ENCODE measurements at regions not wholly inside any gene's neighbourhood (a gene's known extent, or its start where the extent isn't known, plus 50 kb on each side); places are given as distances from the start of the nearest gene placed in this dataset.

DNA sequence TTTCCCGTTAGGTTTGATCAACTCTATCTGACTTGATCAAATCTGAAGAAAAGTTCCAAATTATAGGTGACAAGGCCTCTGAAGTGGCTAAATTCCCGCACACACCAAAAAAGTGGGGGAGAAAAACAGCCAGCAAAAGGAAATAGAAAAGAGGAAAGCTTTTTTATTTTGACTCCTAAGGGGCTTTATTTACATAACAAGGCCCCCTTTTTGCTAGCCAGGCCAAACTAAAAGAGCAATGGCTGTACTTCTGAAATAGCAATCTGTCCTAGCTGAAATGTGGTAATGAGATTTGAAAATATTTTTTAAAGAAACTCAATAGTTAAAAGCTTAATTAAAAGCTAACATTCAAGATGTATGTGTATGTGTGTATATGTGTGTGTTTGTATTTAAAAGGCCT is 311.5 kb upstream of the POGK start:
- TF ChIP-seq, protein P1, sequence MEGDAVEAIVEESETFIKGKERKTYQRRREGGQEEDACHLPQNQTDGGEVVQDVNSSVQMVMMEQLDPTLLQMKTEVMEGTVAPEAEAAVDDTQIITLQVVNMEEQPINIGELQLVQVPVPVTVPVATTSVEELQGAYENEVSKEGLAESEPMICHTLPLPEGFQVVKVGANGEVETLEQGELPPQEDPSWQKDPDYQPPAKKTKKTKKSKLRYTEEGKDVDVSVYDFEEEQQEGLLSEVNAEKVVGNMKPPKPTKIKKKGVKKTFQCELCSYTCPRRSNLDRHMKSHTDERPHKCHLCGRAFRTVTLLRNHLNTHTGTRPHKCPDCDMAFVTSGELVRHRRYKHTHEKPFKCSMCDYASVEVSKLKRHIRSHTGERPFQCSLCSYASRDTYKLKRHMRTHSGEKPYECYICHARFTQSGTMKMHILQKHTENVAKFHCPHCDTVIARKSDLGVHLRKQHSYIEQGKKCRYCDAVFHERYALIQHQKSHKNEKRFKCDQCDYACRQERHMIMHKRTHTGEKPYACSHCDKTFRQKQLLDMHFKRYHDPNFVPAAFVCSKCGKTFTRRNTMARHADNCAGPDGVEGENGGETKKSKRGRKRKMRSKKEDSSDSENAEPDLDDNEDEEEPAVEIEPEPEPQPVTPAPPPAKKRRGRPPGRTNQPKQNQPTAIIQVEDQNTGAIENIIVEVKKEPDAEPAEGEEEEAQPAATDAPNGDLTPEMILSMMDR (optimal IDR thresholded peaks at IDR 0.05 in 1 of 3, IDR thresholded peaks at IDR 0.05 in 1 of 3, conservative IDR thresholded peaks at IDR 0.05 in 1 of 3; ENCODE audit: extremely low read depth in 1 of 3, insufficient read depth in 2 of 3, low read length in 3 of 3): no peak
- TF ChIP-seq EZH2 (IDR thresholded peaks at IDR 0.05; ENCODE audit: low read length): no peak
